SK-N-SH (cell line): ENCODE measurements at regions not wholly inside any gene's neighbourhood (a gene's known extent, or its start where the extent isn't known, plus 50 kb on each side); places are given as distances from the start of the nearest gene placed in this dataset.

Experiments used
- CTCF ChIA-PET: fragments of 300-600, 350-600 bp; formaldehyde crosslinking; extraction: SDS; loops from one replicate; lab custom pipeline; 2021; lab: Yijun Ruan, JAX
- POLR2A ChIA-PET: fragments of 350-600 bp; sonication (Branson Sonifier 250); formaldehyde crosslinking; extraction: SDS; loops from one replicate; lab custom pipeline; 2020; ENCODE audit warnings: antibody characterized with exemption, inconsistent platforms; lab: Yijun Ruan, JAX
- DNase-seq: peaks from one replicate; pipeline ENCODE4 v3.0.0; 2012
- H2AFZ ChIP-seq: fragments of 200-600 bp; sonication (generic); 2 replicates; pipeline ENCODE4 v1.8.1; 2016; ENCODE audit warnings: antibody characterized with exemption, mild to moderate bottlenecking, low read depth
- H3F3A ChIP-seq: fragments of 200-600 bp; sonication (generic); replicated peaks from 2 replicates; pipeline ENCODE3; 2016; ENCODE audit warnings: antibody characterized with exemption, mild to moderate bottlenecking; ENCODE audit not compliant: insufficient read depth
- H3K27ac ChIP-seq, 2 experiments: fragments of 200-500 bp in 1 of 2; fragments of 200-600 bp in 1 of 2; sonication (Bioruptor generic) in 1 of 2; sonication (generic), shearing (Covaris generic) in 1 of 2; 2 replicates each; pipeline versions ENCODE4 v1.5.1 to v1.6.1; 2014 to 2016; ENCODE audit warnings: low read depth in 2 of 2, inconsistent platforms in 1 of 2, low read length in 1 of 2, mild to moderate bottlenecking in 1 of 2, mixed read lengths in 1 of 2
- H3K27me3 ChIP-seq: fragments of 200-600 bp; sonication (generic), shearing (Covaris generic); 2 replicates; pipeline ENCODE4 v1.6.1; 2016; ENCODE audit warnings: mixed run types; ENCODE audit not compliant: insufficient read depth
- H3K36me3 ChIP-seq, 2 experiments: fragments of 200-500 bp in 1 of 2; fragments of 200-600 bp in 1 of 2; sonication (Bioruptor generic) in 1 of 2; sonication (generic) in 1 of 2; replicated peaks in 1 of 2; 2 replicates each; pipeline versions ENCODE3 to v1.5.1; 2014 to 2016; ENCODE audit warnings: low read length in 1 of 2, mild to moderate bottlenecking in 1 of 2; ENCODE audit not compliant: insufficient read depth in 2 of 2, control insufficient read depth in 1 of 2
- H3K4me1 ChIP-seq, 2 experiments: fragments of 200-500 bp in 1 of 2; fragments of 200-600 bp in 1 of 2; sonication (Bioruptor generic) in 1 of 2; sonication (generic), shearing (Covaris generic) in 1 of 2; 2 replicates each; pipeline versions ENCODE4 v1.5.1 to v1.6.1; 2014 to 2016; ENCODE audit warnings: low read depth in 1 of 2, low read length in 1 of 2, mixed run types in 1 of 2; ENCODE audit not compliant: insufficient read depth in 2 of 2, control insufficient read depth in 1 of 2
- H3K4me2 ChIP-seq: fragments of 200-600 bp; sonication (generic), shearing (Covaris generic); 2 replicates; pipeline ENCODE4 v1.6.1; 2017; ENCODE audit warnings: mixed run types
- H3K4me3 ChIP-seq, 2 experiments: fragments of 200-500 bp in 1 of 2; fragments of 200-600 bp in 1 of 2; sonication (Bioruptor generic) in 1 of 2; sonication (generic), shearing (Covaris generic) in 1 of 2; 2 replicates each; pipeline versions ENCODE4 v1.5.1 to v1.8.1; 2014 to 2016; ENCODE audit warnings: low read depth in 2 of 2, inconsistent platforms in 1 of 2, low read length in 1 of 2, mild to moderate bottlenecking in 1 of 2, mixed read lengths in 1 of 2, moderate library complexity in 1 of 2
- H3K79me2 ChIP-seq: fragments of 200-600 bp; sonication (generic); 2 replicates; pipeline ENCODE4 v1.8.1; 2017; ENCODE audit warnings: mild to moderate bottlenecking; ENCODE audit not compliant: insufficient read depth
- H3K9ac ChIP-seq: fragments of 200-600 bp; sonication (generic); 2 replicates; pipeline ENCODE4 v1.6.1; 2017; ENCODE audit warnings: mixed run types
- H3K9me2 ChIP-seq: fragments of 200-600 bp; sonication (generic); 2 replicates; pipeline ENCODE4 v1.6.1; 2017; ENCODE audit warnings: mixed run types
- H3K9me3 ChIP-seq: fragments of 200-600 bp; sonication (generic); 2 replicates; pipeline ENCODE4 v1.6.1; 2017; ENCODE audit warnings: mixed run types, mild to moderate bottlenecking, moderate library complexity
- H4K20me1 ChIP-seq: fragments of 200-600 bp; sonication (generic); 2 replicates; pipeline ENCODE4 v1.6.1; 2017; ENCODE audit warnings: mild to moderate bottlenecking, mixed run types; ENCODE audit not compliant: insufficient read depth
- CTCF ChIP-seq: fragments of 200-600 bp; sonication (generic); IDR thresholded peaks from 2 replicates; pipeline ENCODE4 v1.6.1; 2017; ENCODE audit warnings: antibody characterized with exemption, mild to moderate bottlenecking, moderate library complexity
- ELF1 ChIP-seq: IDR thresholded peaks from 2 replicates; pipeline ENCODE4 v1.4.0; 2012
- FOSL2 ChIP-seq: IDR thresholded peaks from 2 replicates; pipeline ENCODE4 v1.4.0; 2012; ENCODE audit warnings: low read depth, mild to moderate bottlenecking, moderate library complexity, borderline replicate concordance
- FOXM1 ChIP-seq: IDR thresholded peaks from 2 replicates; pipeline ENCODE4 v1.4.0; 2012; ENCODE audit warnings: low read depth, mild to moderate bottlenecking
- GABPA ChIP-seq: IDR thresholded peaks from 2 replicates; pipeline ENCODE4 v1.4.0; 2012; ENCODE audit warnings: low read depth, mild to moderate bottlenecking
- GATA2 ChIP-seq: sonication (generic); formaldehyde crosslinking; IDR thresholded peaks from 2 replicates; pipeline ENCODE4 v1.5.0; 2020; ENCODE audit warnings: mild to moderate bottlenecking, missing genetic modification reagents
- NFIC ChIP-seq: IDR thresholded peaks from 2 replicates; pipeline ENCODE4 v1.4.0; 2012; ENCODE audit warnings: borderline replicate concordance
- NRF1 ChIP-seq: IDR thresholded peaks from 2 replicates; pipeline ENCODE4 v1.6.1; 2012; ENCODE audit warnings: low read depth, mild to moderate bottlenecking, low read length
- POLR2AphosphoS5 ChIP-seq: IDR thresholded peaks from 2 replicates; pipeline ENCODE4 v1.6.1; 2012; ENCODE audit warnings: low read depth, low read length
- REST ChIP-seq: IDR thresholded peaks from 2 replicates; pipeline ENCODE4 v1.6.1; 2012; ENCODE audit warnings: mild to moderate bottlenecking, low read depth, low read length, moderate library complexity
- RFX5 ChIP-seq: IDR thresholded peaks from 2 replicates; pipeline ENCODE4 v1.6.1; 2012; ENCODE audit warnings: mild to moderate bottlenecking, improper control_type of control experiment, low read length
- SIN3A ChIP-seq: IDR thresholded peaks from 2 replicates; pipeline ENCODE4 v1.6.1; 2012; ENCODE audit warnings: low read depth, mild to moderate bottlenecking, low read length, moderate library complexity, borderline replicate concordance
- YY1 ChIP-seq: IDR thresholded peaks from 2 replicates; pipeline ENCODE4 v1.4.0; 2012; ENCODE audit warnings: low read depth, mild to moderate bottlenecking
- ZBTB33 ChIP-seq: IDR thresholded peaks from 2 replicates; pipeline ENCODE4 v1.4.0; 2012; ENCODE audit warnings: low read depth, borderline replicate concordance
- WGBS: methylation state at CpG from one replicate; pipeline ENCODE4 v1.1.6; 2017; ENCODE audit warnings: low lambda C conversion rate; 5-methylcytosine and 5-hydroxymethylcytosine counted together

GRCh38 chr11:15541079-15541478 is 426.4 kb downstream of the INSC start:
- H3K27ac ChIP-seq = no peak overlapping the region
- no peak for DNase-seq
- ChIA-PET CTCF (no interaction called here), POLR2A (no interaction called here)
- H3K4me2 ChIP-seq = no peak overlapping the region
- no peaks in the 10 kb centered on the region for H3K9me2 ChIP-seq
- H3K27me3 ChIP-seq = no peaks in the 10 kb centered on the region
- peaks cover 0 to 2% of the 10 kb centered on the region in 2 experiments; a peak in 1 of 4 replicates for H3K4me1 ChIP-seq
- no peaks in the 10 kb centered on the region for H4K20me1 ChIP-seq
- H3K79me2 ChIP-seq = no peaks in the 10 kb centered on the region
- H3K4me3 ChIP-seq = no peak overlapping the region
- H3K36me3 ChIP-seq = no peaks in the 10 kb centered on the region
- no peak for TF ChIP-seq CTCF
- TF ChIP-seq NFIC = no peak
- no peak for TF ChIP-seq FOXM1
- no peak for TF ChIP-seq POLR2AphosphoS5
- TF ChIP-seq NRF1 = no peak
- no peak for TF ChIP-seq FOSL2
- TF ChIP-seq GATA2 (CRISPR knock-in tag) = no peak
- TF ChIP-seq ELF1 = no peak
- no peak for TF ChIP-seq YY1
- no peak for TF ChIP-seq ZBTB33
- WGBS = 17% methylated on average over 3 of the region's 3 CpGs
- H3K9me3 ChIP-seq = no peaks in the 10 kb centered on the region
- H3F3A ChIP-seq = no peaks in the 10 kb centered on the region
- no peak overlapping the region for H3K9ac ChIP-seq
- no peak overlapping the region for H2AFZ ChIP-seq

GRCh38 chr11:15544353-15544752 is 429.6 kb downstream of the INSC start:
- DNase-seq = no peak
- Histone ChIP-seq H3K4me3 (no peak overlapping the region), H3K79me2 (no peaks in the 10 kb centered on the region), H3K4me1 (no peaks in the 10 kb centered on the region), H4K20me1 (no peaks in the 10 kb centered on the region), H3K27ac (no peak overlapping the region), H3K9me3 (no peaks in the 10 kb centered on the region), H3K4me2 (no peak overlapping the region), H2AFZ (no peak overlapping the region), H3K27me3 (no peaks in the 10 kb centered on the region), H3K9ac (no peak overlapping the region), H3F3A (no peaks in the 10 kb centered on the region), H3K9me2 (no peaks in the 10 kb centered on the region), H3K36me3 (no peaks in the 10 kb centered on the region)
- 30% methylated on average over 5 of the region's 5 CpGs for WGBS
- ChIA-PET CTCF (interaction anchor here (0.5 kb wide), 1 partner anchor 110 kb away, joined by 3 read pairs; no protein-coding TSS in a partner anchor), POLR2A (no interaction called here)
- TF ChIP-seq SIN3A = no peak
- TF ChIP-seq GABPA = no peak
- TF ChIP-seq RFX5 = no peak
- no peak for TF ChIP-seq REST
- no peak for TF ChIP-seq CTCF
- no peak for TF ChIP-seq YY1
